HCT116 (cell line): ENCODE measurements at regions not wholly inside any gene's neighbourhood (a gene's known extent, or its start where the extent isn't known, plus 50 kb on each side); places are given as distances from the start of the nearest gene placed in this dataset.

Experiments used
- ATAC-seq: fragments of 200-7000 bp; cut with Tn5 transposase; 2 replicates; pipeline ENCODE4 v1.9.1; 2020; ENCODE audit warnings: mild to moderate bottlenecking, moderate library complexity
- BruUV-seq: library from RNA; stranded (reverse); fragments of 400-500 nt; replicated peaks from 2 replicates; lab custom pipeline; 2021; lab: Mats Ljungman, UMichigan
- CTCF ChIA-PET: fragments of 300-600 bp; sonication (Branson Sonifier 250); formaldehyde crosslinking; loops from one replicate; lab custom pipeline; 2021; ENCODE audit warnings: antibody characterized with exemption; lab: Charles Lee
- POLR2A ChIA-PET: fragments of 300-600, 350-600 bp; sonication (Branson Sonifier 250); formaldehyde crosslinking; loops from one replicate; lab custom pipeline; 2021; ENCODE audit warnings: antibody characterized with exemption; lab: Charles Lee
- RAD21 ChIA-PET, 2 experiments: fragments of 300-600 bp; sonication (Branson Sonifier 250); formaldehyde crosslinking; loops; one replicate each; lab custom pipeline; 2023; ENCODE audit warnings: low total read pairs in 2 of 2; ENCODE audit not compliant: uncharacterized antibody in 2 of 2, unreplicated experiment in 2 of 2, low non-redundant PET in 1 of 2; lab: Charles Lee
- DNase-seq: peaks from one replicate; pipeline ENCODE4 v3.0.0-alpha.2; 2010; ENCODE audit warnings: low read depth, low spot score
- H2AFZ ChIP-seq: fragments of 200-600 bp; shearing (Covaris generic), sonication (generic); 2 replicates; pipeline ENCODE4 v1.6.1; 2017; ENCODE audit warnings: low read depth, mixed run types, mixed read lengths, antibody characterized with exemption, low read length; ENCODE audit not compliant: poor library complexity, severe bottlenecking
- H3K27ac ChIP-seq: 2 replicates; pipeline ENCODE4 v1.5.1; 2012; ENCODE audit warnings: low read depth, low read length
- H3K27me3 ChIP-seq: fragments of 200-600 bp; sonication (generic); 2 replicates; pipeline ENCODE4 v1.6.1; 2016; ENCODE audit warnings: mixed run types, low read length, mixed read lengths; ENCODE audit not compliant: insufficient read depth
- H3K36me3 ChIP-seq, 2 experiments: fragments of 200-500 bp in 1 of 2; fragments of 200-600 bp in 1 of 2; sonication (Bioruptor generic) in 1 of 2; sonication (generic) in 1 of 2; 2 replicates each; pipeline versions ENCODE4 v1.5.1 to v1.6.1; 2014 to 2016; ENCODE audit warnings: low read length in 2 of 2, inconsistent platforms in 1 of 2, mixed read lengths in 1 of 2, mixed run types in 1 of 2; ENCODE audit not compliant: insufficient read depth in 2 of 2, control insufficient read depth in 1 of 2
- H3K4me1 ChIP-seq, 2 experiments: fragments of 200-600 bp in 1 of 2; sonication (generic) in 1 of 2; 2 replicates each; pipeline versions ENCODE4 v1.5.1 to v1.6.1; 2012 to 2017; ENCODE audit warnings: low read length in 2 of 2, inconsistent platforms in 1 of 2, mild to moderate bottlenecking in 1 of 2, mixed read lengths in 1 of 2, mixed run types in 1 of 2, moderate library complexity in 1 of 2; ENCODE audit not compliant: insufficient read depth in 2 of 2, control insufficient read depth in 1 of 2
- H3K4me2 ChIP-seq: fragments of 200-600 bp; sonication (generic); 2 replicates; pipeline ENCODE4 v1.6.1; 2017; ENCODE audit warnings: mixed run types, low read length, mixed read lengths
- H3K4me3 ChIP-seq, 2 experiments: fragments of 200-600 bp in 1 of 2; sonication (generic) in 1 of 2; replicated peaks in 1 of 2; 2 replicates each; pipeline ENCODE4 v1.5.1; 2011 to 2016; ENCODE audit warnings: low read length in 2 of 2, control low read depth in 1 of 2, low read depth in 1 of 2, mild to moderate bottlenecking in 1 of 2, mixed read lengths in 1 of 2, mixed run types in 1 of 2
- H3K79me2 ChIP-seq: fragments of 200-600 bp; sonication (generic); 2 replicates; pipeline ENCODE4 v1.6.1; 2017; ENCODE audit warnings: mild to moderate bottlenecking, mixed run types, low read length, moderate library complexity, mixed read lengths; ENCODE audit not compliant: insufficient read depth
- H3K9ac ChIP-seq: fragments of 200-600 bp; sonication (generic); 2 replicates; pipeline ENCODE4 v1.6.1; 2016; ENCODE audit warnings: low read length, mixed read lengths
- H3K9me2 ChIP-seq: fragments of 200-600 bp; sonication (generic), shearing (Covaris generic); 2 replicates; pipeline ENCODE4 v1.6.1; 2017; ENCODE audit warnings: mixed run types, mild to moderate bottlenecking, moderate library complexity; ENCODE audit not compliant: insufficient read depth
- H3K9me3 ChIP-seq, 2 experiments: fragments of 200-500 bp in 1 of 2; fragments of 200-600 bp in 1 of 2; sonication (Bioruptor generic) in 1 of 2; sonication (generic) in 1 of 2; 2 replicates each; pipeline ENCODE4 v1.6.1; 2014 to 2017; ENCODE audit warnings: low read length in 2 of 2, mixed read lengths in 2 of 2, inconsistent platforms in 1 of 2, low read depth in 1 of 2, mild to moderate bottlenecking in 1 of 2, mixed run types in 1 of 2, moderate library complexity in 1 of 2; ENCODE audit not compliant: control insufficient read depth in 1 of 2, insufficient read depth in 1 of 2
- H4K20me1 ChIP-seq: fragments of 200-600 bp; sonication (generic), shearing (Covaris generic); 2 replicates; pipeline ENCODE4 v1.6.1; 2017; ENCODE audit warnings: mixed run types, mild to moderate bottlenecking, moderate library complexity; ENCODE audit not compliant: insufficient read depth
- CBX3 ChIP-seq: IDR thresholded peaks from 2 replicates; pipeline ENCODE4 v1.6.1; 2012; ENCODE audit warnings: low read depth
- CEBPB ChIP-seq: IDR thresholded peaks from 2 replicates; pipeline ENCODE4 v1.6.1; 2012; ENCODE audit warnings: low read depth
- ELF1 ChIP-seq: IDR thresholded peaks from 2 replicates; pipeline ENCODE4 v1.6.1; 2012; ENCODE audit warnings: low read depth, borderline replicate concordance
- EZH2 ChIP-seq: fragments of 200-600 bp; sonication (generic); IDR thresholded peaks from 2 replicates; pipeline ENCODE4 v1.6.1; 2017; ENCODE audit warnings: antibody characterized with exemption, mixed run types
- EZH2phosphoT487 ChIP-seq: fragments of 200-600 bp; IDR thresholded peaks from 2 replicates; pipeline ENCODE4 v1.6.1; 2018; ENCODE audit warnings: antibody characterized with exemption, borderline replicate concordance
- JUND ChIP-seq: IDR thresholded peaks from 2 replicates; pipeline ENCODE4 v1.6.1; 2012
- MAX ChIP-seq: IDR thresholded peaks from 2 replicates; pipeline ENCODE4 v1.6.1; 2012
- POLR2A ChIP-seq: IDR thresholded peaks from 2 replicates; pipeline ENCODE4 v1.7.0; 2011; ENCODE audit warnings: borderline replicate concordance; ENCODE audit not compliant: insufficient read depth, insufficient read length; ENCODE audit errors: extremely low read depth
- REST ChIP-seq: IDR thresholded peaks from 2 replicates; pipeline ENCODE4 v1.6.1; 2012; ENCODE audit warnings: low read depth
- TCF7L2 ChIP-seq: IDR thresholded peaks from 2 replicates; pipeline ENCODE4 v1.7.0; 2011; ENCODE audit warnings: borderline replicate concordance, inconsistent platforms; ENCODE audit not compliant: insufficient read depth, insufficient read length; ENCODE audit errors: extremely low read depth
- ZBTB33 ChIP-seq: IDR thresholded peaks from 2 replicates; pipeline ENCODE4 v1.6.1; 2011; ENCODE audit warnings: mild to moderate bottlenecking, low read length, moderate library complexity; ENCODE audit not compliant: insufficient replicate concordance; ENCODE audit errors: extremely low read depth
- ZFX ChIP-seq: fragments of 450-650 bp; IDR thresholded peaks from 2 replicates; pipeline ENCODE4 v1.6.1; 2017
- ZNF274 ChIP-seq: fragments of 200-500 bp; sonication (Bioruptor generic); IDR thresholded peaks from 2 replicates; pipeline ENCODE4 v1.6.1; 2014; ENCODE audit warnings: mild to moderate bottlenecking, low read depth, low read length, inconsistent platforms
- intact Hi-C: fragments of 100-400 bp; cut with micrococcal nuclease; formaldehyde crosslinking; loops from 2 replicates; pipeline ENCODE4 v1.10.0; 2022
- TF ChIP-seq, protein P1 (sequence below): IDR thresholded peaks from 2 replicates; pipeline ENCODE4 v1.6.1; 2012

DNA sequence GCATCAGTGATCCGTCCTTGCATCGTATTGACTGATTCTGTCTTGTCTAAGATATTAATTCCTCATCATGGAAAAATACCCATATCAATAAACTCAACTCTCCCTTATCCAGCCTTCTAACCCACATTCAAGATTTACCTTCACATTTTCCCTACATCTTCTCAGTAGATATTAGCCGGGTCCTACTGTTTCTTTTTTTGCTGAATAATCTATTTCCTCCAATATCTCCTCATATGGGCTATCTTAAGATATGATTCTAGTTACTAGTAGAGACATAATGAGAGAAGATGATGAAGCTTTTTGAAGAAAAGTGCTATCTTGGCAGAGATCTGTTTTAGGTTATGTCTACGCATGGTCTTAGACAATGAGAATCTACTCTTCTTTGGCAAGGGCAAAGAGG, 785.8 kb downstream of the BRINP1 start:
- BruUV-seq, result no TSS peak
- CTCF ChIA-PET, result no interaction called here

GRCh38 chr9:118586978-118587377, 782.3 kb downstream of the BRINP1 start:
- Histone ChIP-seq H3K79me2 (no peaks in the 10 kb centered on the region), H3K9me3 (peaks cover 0 to 14% of the 10 kb centered on the region in 2 experiments; a peak in 2 of 4 replicates), H3K27me3 (no peaks in the 10 kb centered on the region), H3K27ac (no peak overlapping the region), H3K4me3 (no peak overlapping the region), H2AFZ (no peak overlapping the region), H4K20me1 (no peaks in the 10 kb centered on the region), H3K36me3 (no peaks in the 10 kb centered on the region), H3K4me2 (no peak overlapping the region), H3K9me2 (no peaks in the 10 kb centered on the region), H3K4me1 (no peaks in the 10 kb centered on the region), H3K9ac (no peak overlapping the region)
- ChIA-PET POLR2A (no interaction called here), CTCF (no interaction called here), RAD21 (no interaction called here)
- intact Hi-C loops, result no loop called here
- DNase-seq (no peak), ATAC-seq (no peak)
- BruUV-seq, result no TSS peak
- TF ChIP-seq, protein P1, sequence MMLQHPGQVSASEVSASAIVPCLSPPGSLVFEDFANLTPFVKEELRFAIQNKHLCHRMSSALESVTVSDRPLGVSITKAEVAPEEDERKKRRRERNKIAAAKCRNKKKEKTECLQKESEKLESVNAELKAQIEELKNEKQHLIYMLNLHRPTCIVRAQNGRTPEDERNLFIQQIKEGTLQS, result no peak
- TF ChIP-seq REST, result no peak
- TF ChIP-seq ELF1, result no peak
- TF ChIP-seq CBX3, result no peak
- TF ChIP-seq CEBPB, result no peak
- TF ChIP-seq TCF7L2, result no peak
- no peak for TF ChIP-seq ZNF274
- TF ChIP-seq POLR2A, result no peak

More for the DNA sequence above, 785.8 kb downstream of the BRINP1 start:
- no peaks in the 10 kb centered on the region for H3K27me3 ChIP-seq
- H3K4me2 ChIP-seq, result no peak overlapping the region
- no peak overlapping the region for H2AFZ ChIP-seq
- H4K20me1 ChIP-seq, result no peaks in the 10 kb centered on the region
- ChIA-PET POLR2A (no interaction called here), RAD21 (no interaction called here)
- no peak for ATAC-seq
- no peak for DNase-seq
- no peaks in the 10 kb centered on the region for H3K79me2 ChIP-seq
- no peak overlapping the region for H3K9ac ChIP-seq
- no peak overlapping the region for H3K4me3 ChIP-seq
- TF ChIP-seq JUND (no peak), EZH2 (no peak), ZFX (no peak), ZBTB33 (no peak), MAX (no peak), EZH2phosphoT487 (no peak), ZNF274 (no peak)
- no peaks in the 10 kb centered on the region for H3K36me3 ChIP-seq
- H3K27ac ChIP-seq, result no peak overlapping the region
- peaks cover 13 to 29% of the 10 kb centered on the region in 2 experiments; a peak in 2 of 4 replicates for H3K9me3 ChIP-seq
- no peaks in the 10 kb centered on the region for H3K9me2 ChIP-seq
- H3K4me1 ChIP-seq, result no peaks in the 10 kb centered on the region
- intact Hi-C loops, result no loop called here
